GM12878 (cell line): ENCODE measurements at regions not wholly inside any gene's neighbourhood (a gene's known extent, or its start where the extent isn't known, plus 50 kb on each side); places are given as distances from the start of the nearest gene placed in this dataset.

ENCODE experiments used
- ATAC-seq: fragments of 200-7000 bp; cut with Tn5 transposase; 3 replicates; pipeline ENCODE4 v1.9.1; 2020; ENCODE audit warnings: mild to moderate bottlenecking, moderate library complexity
- BruUV-seq: library from RNA; stranded (reverse); fragments of 400-500 nt; replicated peaks from 2 replicates; lab custom pipeline; 2021; lab: Mats Ljungman, UMichigan
- CTCF ChIA-PET: fragments of 300-600 bp; sonication (Branson Sonifier 250); formaldehyde crosslinking; extraction: SDS; loops from one replicate; lab custom pipeline; 2021; ENCODE audit warnings: inconsistent platforms; lab: Yijun Ruan, JAX
- POLR2A ChIA-PET: fragments of 350-600 bp; formaldehyde crosslinking; extraction: SDS; loops from one replicate; lab custom pipeline; 2021; ENCODE audit warnings: inconsistent platforms; lab: Charles Lee
- RAD21 ChIA-PET: fragments of 300-600 bp; sonication (Branson Sonifier 250); formaldehyde crosslinking; loops from one replicate; lab custom pipeline; 2023; ENCODE audit warnings: antibody characterized with exemption; ENCODE audit not compliant: unreplicated experiment; lab: Charles Lee
- SMC1A ChIA-PET: fragments of 300-600 bp; sonication (Branson Sonifier 250); formaldehyde crosslinking; loops from one replicate; lab custom pipeline; 2023; ENCODE audit not compliant: unreplicated experiment, uncharacterized antibody; lab: Charles Lee
- DNase-seq: peaks from one replicate; pipeline ENCODE4 v3.0.0-alpha.2; 2011; ENCODE audit warnings: low read depth, low spot score
- FAIRE-seq: peaks from 3 replicates; lab custom pipeline; 2011; peaks lifted over from hg19 to GRCh38; lab: Jason Lieb, UNC
- H2AFZ ChIP-seq: 2 replicates; pipeline ENCODE4 v1.6.0; 2011; ENCODE audit warnings: low read depth, low read length, control low read depth; ENCODE audit not compliant: control insufficient read depth
- H3K27ac ChIP-seq: 2 replicates; pipeline ENCODE4 v1.5.1; 2011; ENCODE audit warnings: control low read depth; ENCODE audit not compliant: control insufficient read depth, insufficient read depth
- H3K27me3 ChIP-seq, 2 experiments: replicated peaks in 1 of 2; 2 replicates each; pipeline versions ENCODE4 v1.6.0 to v1.6.1; 2011; ENCODE audit warnings: low read length in 1 of 2; ENCODE audit not compliant: control insufficient read depth in 2 of 2, insufficient read depth in 2 of 2
- H3K36me3 ChIP-seq, 2 experiments: 2 replicates each; pipeline ENCODE4 v1.5.1; 2011; ENCODE audit warnings: low read length in 1 of 2; ENCODE audit not compliant: control insufficient read depth in 2 of 2, insufficient read depth in 2 of 2
- H3K4me1 ChIP-seq: 2 replicates; pipeline ENCODE4 v1.6.1; 2011; ENCODE audit warnings: mild to moderate bottlenecking, low read length, moderate library complexity, mixed read lengths; ENCODE audit not compliant: control insufficient read depth, insufficient read depth
- H3K4me2 ChIP-seq: 2 replicates; pipeline ENCODE4 v1.6.0; 2011; ENCODE audit warnings: control low read depth; ENCODE audit not compliant: control insufficient read depth, insufficient read depth
- H3K4me3 ChIP-seq: fragments of 200-600 bp; sonication (generic); 2 replicates; pipeline ENCODE4 v1.5.1; 2016
- H3K79me2 ChIP-seq: 2 replicates; pipeline ENCODE4 v1.6.0; 2011; ENCODE audit warnings: low read length; ENCODE audit not compliant: control insufficient read depth, insufficient read depth
- H3K9ac ChIP-seq: 2 replicates; pipeline ENCODE4 v1.8.0; 2011; ENCODE audit warnings: low read length, control low read depth, mixed read lengths; ENCODE audit not compliant: control insufficient read depth, insufficient read depth
- H3K9me3 ChIP-seq: replicated peaks from 3 replicates; pipeline ENCODE4 v1.5.1; 2011; ENCODE audit warnings: mild to moderate bottlenecking, low read length; ENCODE audit not compliant: control insufficient read depth, insufficient read depth
- H4K20me1 ChIP-seq: 2 replicates; pipeline ENCODE4 v1.6.0; 2011; ENCODE audit not compliant: control insufficient read depth, insufficient read depth
- BCL3 ChIP-seq: IDR thresholded peaks from 2 replicates; pipeline ENCODE4 v1.6.1; 2011; ENCODE audit warnings: borderline replicate concordance, low read depth, mild to moderate bottlenecking, moderate library complexity, low read length; ENCODE audit not compliant: insufficient read depth, poor library complexity, severe bottlenecking
- GATAD2B ChIP-seq: fragments of 450-650 bp; conservative IDR thresholded peaks from 2 replicates; pipeline ENCODE4 v1.6.1; 2017; ENCODE audit warnings: low read depth, mild to moderate bottlenecking, moderate library complexity
- TCF12 ChIP-seq: IDR thresholded peaks from 2 replicates; pipeline ENCODE4 v1.6.1; 2011; ENCODE audit warnings: low read depth, mild to moderate bottlenecking, low read length
- ZBTB11 ChIP-seq: fragments of 450-650 bp; formaldehyde crosslinking; IDR thresholded peaks from 2 replicates; pipeline ENCODE4 v1.5.0; 2022; ENCODE audit warnings: mild to moderate bottlenecking, missing genetic modification characterization
- ZNF217 ChIP-seq: fragments of 450-650 bp; IDR thresholded peaks from 2 replicates; pipeline ENCODE4 v1.6.1; 2017; ENCODE audit warnings: antibody characterized with exemption, mild to moderate bottlenecking
- WGBS: methylation state at CpG from one replicate; pipeline ENCODE4 v1.1.6; 2016; ENCODE audit warnings: low lambda C conversion rate; ENCODE audit not compliant: insufficient replicate concordance, insufficient coverage; ENCODE audit errors: missing lambda C conversion rate; 5-methylcytosine and 5-hydroxymethylcytosine counted together
- in situ Hi-C: fragments of 300-500 bp; cut with MboI; formaldehyde crosslinking; loops from 9 replicates; pipeline ENCODE4 v1.14.3; 2018; ENCODE audit warnings: mixed read lengths
- intact Hi-C: fragments of 100-400 bp; cut with micrococcal nuclease; formaldehyde crosslinking; loops from one replicate; pipeline ENCODE4 v1.14.2; 2022; ENCODE audit not compliant: unreplicated experiment
- TF ChIP-seq, protein P1 (sequence below): fragments of 450-650 bp; IDR thresholded peaks from 2 replicates; pipeline ENCODE4 v1.6.1; 2017; ENCODE audit warnings: low read depth, mild to moderate bottlenecking, moderate library complexity

GRCh38 chr1:226809785-226810571, 60.4 kb upstream of the PSEN2 start:
- RAD21 ChIA-PET = interaction anchor here (0.8 to 2.1 kb wide), 2 partner anchors 10 to 15 kb away, joined by 3 to 12 read pairs; no protein-coding TSS in a partner anchor
- H3K27ac ChIP-seq = no peak overlapping the region
- TF ChIP-seq ZBTB11 (CRISPR knock-in tag) (no peak), BCL3 (no peak), ZNF217 (no peak), TCF12 (no peak), GATAD2B (no peak)
- TF ChIP-seq, protein P1, sequence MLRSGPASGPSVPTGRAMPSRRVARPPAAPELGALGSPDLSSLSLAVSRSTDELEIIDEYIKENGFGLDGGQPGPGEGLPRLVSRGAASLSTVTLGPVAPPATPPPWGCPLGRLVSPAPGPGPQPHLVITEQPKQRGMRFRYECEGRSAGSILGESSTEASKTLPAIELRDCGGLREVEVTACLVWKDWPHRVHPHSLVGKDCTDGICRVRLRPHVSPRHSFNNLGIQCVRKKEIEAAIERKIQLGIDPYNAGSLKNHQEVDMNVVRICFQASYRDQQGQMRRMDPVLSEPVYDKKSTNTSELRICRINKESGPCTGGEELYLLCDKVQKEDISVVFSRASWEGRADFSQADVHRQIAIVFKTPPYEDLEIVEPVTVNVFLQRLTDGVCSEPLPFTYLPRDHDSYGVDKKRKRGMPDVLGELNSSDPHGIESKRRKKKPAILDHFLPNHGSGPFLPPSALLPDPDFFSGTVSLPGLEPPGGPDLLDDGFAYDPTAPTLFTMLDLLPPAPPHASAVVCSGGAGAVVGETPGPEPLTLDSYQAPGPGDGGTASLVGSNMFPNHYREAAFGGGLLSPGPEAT = no peak
- WGBS = 51% methylated on average over 11 of the region's 11 CpGs
- no peaks in the 10 kb centered on the region; the same call in 2 of the 3 replicates for H3K9me3 ChIP-seq
- FAIRE-seq (no peak), DNase-seq (no peak), ATAC-seq (no peak)
- intact Hi-C loops = no loop called here
- H3K79me2 ChIP-seq = no peaks in the 10 kb centered on the region
- no peaks in the 10 kb centered on the region; a peak in 1 of 4 replicates for H3K27me3 ChIP-seq
- no peak overlapping the region for H3K4me2 ChIP-seq
- SMC1A ChIA-PET = interaction anchor here (0.7 to 1.3 kb wide), 7 partner anchors 8 to 17 kb away, joined by 3 to 5 read pairs (median 3); no protein-coding TSS in a partner anchor
- CTCF ChIA-PET = interaction anchor here (0.9 kb wide), 1 partner anchor 96 kb away, joined by 3 read pairs; no protein-coding TSS in a partner anchor
- no peak overlapping the region for H3K9ac ChIP-seq
- POLR2A ChIA-PET = interaction anchor here (1.3 kb wide), 1 partner anchor 19 kb away, joined by 4 read pairs; no protein-coding TSS in a partner anchor
- H4K20me1 ChIP-seq = no peaks in the 10 kb centered on the region
- H2AFZ ChIP-seq = no peak overlapping the region
- in situ Hi-C loops = loop anchor here (5.0 kb wide), 1 partner anchor 53 kb away; no protein-coding TSS in a partner anchor
- no peaks in the 10 kb centered on the region for H3K4me1 ChIP-seq
- no TSS peak for BruUV-seq
- H3K36me3 ChIP-seq = no peaks in the 10 kb centered on the region
- H3K4me3 ChIP-seq = no peak overlapping the region
